DMS153 treated with DMSO at 0.1 percent for 48 hours (cell line): ENCODE measurements at regions not wholly inside any gene's neighbourhood (a gene's known extent, or its start where the extent isn't known, plus 50 kb on each side); places are given as distances from the start of the nearest gene placed in this dataset.
"Not testable (repeated sequence)": the region's sequence is repeated elsewhere in the genome, so short reads cannot be mapped to it uniquely, and the experiment has no call there.

Source experiments
- DNase-seq: peaks from one replicate; lab custom pipeline; 2025; ENCODE audit not compliant: unreplicated experiment; lab: John Stamatoyannopoulos, UW

- no peak for DNase-seq
These were observed 101.8 kb upstream of the BCHE start for GRCh38 chr3:165938986-165939540.

DNA sequence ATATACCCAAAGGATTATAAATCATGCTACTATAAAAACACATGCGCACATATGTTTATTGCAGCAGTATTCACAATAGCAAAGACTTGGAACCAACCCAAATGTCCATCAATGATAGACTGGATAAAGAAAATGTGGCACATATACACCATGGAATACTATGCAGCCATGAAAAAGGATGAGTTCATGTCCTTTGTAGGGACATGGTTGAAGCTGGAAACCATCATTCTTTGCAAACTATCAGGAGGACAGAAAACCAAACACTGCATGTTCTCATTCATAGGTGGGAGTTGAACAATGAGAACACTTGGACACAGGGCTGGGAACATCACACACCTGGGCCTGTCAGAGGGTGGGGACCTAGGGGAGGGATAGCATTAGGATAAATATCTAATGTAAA lies 98.9 kb upstream of the BCHE start:
- DNase-seq: not testable (repeated sequence)

GRCh38 chr3:165924301-165924791 lies 87.1 kb upstream of the BCHE start:
- not testable (repeated sequence) for DNase-seq

DNA sequence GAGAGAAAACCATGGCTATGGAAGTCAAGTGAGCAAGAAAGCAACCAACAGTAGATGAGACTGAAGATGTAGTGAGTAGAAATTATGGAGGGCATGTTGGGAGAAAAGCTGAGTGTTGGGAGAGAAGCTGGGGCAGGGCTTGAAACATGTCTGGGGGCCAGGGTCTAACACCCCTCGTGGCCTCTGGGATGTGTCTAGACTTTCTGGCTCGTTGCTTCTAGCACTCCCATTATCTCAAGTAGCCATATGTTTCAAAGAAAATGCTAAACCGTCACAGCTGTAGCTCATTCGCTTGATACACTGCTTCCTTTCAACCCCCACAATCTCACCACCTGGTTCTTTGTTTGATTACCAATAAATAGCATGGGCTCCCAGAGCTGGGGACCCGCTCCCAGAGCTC lies 83.8 kb upstream of the BCHE start:
- DNase-seq: no peak

DNA sequence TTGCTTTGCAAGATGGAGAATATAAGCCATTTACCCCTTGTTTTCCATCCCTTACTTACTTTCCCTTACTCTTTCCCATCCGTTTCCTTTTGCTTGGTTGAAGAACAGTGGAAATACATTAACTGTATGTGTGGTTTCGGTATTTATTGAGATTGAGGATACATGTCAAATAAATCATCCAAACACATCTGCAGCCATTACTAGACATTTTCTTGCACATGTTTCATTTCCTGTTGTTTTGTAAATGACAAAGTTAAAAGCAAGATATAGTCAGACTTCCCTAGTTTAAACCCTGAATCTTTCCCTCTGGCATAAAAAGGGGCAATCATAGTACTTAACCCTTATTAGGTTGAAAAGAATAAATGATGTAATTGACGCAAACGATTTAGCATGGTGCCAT lies 82.1 kb upstream of the BCHE start:
- no peak for DNase-seq

- no peak for DNase-seq
These were observed 81.4 kb upstream of the BCHE start for GRCh38 chr3:165918657-165918979.

DNA sequence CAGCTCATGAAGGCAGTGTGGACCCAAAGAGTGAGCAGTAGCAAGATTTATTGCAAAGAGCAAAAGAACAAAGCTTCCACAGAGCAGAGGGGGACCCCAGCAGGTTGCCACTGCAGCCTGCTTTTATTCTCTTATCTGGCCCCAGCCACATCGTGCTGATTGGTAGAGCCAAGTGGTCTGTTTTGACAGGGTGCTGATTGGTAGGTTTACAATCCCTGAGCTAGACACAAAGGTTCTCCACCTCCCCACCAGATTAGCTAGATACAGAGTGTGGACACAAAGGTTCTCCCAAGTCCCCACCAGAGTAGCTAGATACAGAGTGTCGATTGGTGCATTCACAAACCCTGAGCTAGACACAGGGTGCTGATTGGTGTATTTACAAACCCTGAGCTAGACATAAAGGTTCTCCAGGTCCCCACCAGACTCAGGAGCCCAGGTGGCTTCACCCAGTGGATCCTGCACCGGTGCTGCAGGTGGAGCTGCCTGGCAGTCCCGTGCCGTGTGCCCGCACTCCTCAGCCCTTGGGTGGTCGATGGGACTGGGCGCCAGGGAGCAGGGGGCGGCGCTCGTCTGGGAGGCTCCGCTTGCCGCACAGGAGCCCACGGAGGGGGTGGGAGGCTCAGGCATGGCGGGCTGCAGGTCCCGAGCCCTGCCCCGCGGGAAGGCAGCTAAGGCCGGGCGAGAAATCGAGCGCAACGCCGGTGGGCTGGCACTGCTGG lies 80.9 kb upstream of the BCHE start:
- not testable (repeated sequence) for DNase-seq

DNA sequence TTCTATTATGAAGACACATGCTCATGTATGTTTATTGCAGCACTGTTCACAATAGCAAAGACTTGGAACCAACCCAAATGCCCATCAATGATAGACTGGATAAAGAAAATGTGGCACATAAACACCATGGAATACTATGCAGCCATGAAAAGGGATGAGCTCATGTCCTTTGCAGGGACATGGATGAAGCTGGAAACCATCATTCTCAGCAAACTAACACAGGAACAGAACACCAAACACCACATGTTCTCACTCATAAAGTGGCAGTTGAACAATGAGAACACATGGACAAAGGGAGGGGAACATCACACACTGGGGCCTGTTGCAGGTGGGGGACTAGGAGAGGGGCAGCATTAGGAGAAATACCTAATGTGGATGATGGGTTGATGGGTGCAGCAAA lies 77.9 kb upstream of the BCHE start:
- DNase-seq: not testable (repeated sequence)

DNA sequence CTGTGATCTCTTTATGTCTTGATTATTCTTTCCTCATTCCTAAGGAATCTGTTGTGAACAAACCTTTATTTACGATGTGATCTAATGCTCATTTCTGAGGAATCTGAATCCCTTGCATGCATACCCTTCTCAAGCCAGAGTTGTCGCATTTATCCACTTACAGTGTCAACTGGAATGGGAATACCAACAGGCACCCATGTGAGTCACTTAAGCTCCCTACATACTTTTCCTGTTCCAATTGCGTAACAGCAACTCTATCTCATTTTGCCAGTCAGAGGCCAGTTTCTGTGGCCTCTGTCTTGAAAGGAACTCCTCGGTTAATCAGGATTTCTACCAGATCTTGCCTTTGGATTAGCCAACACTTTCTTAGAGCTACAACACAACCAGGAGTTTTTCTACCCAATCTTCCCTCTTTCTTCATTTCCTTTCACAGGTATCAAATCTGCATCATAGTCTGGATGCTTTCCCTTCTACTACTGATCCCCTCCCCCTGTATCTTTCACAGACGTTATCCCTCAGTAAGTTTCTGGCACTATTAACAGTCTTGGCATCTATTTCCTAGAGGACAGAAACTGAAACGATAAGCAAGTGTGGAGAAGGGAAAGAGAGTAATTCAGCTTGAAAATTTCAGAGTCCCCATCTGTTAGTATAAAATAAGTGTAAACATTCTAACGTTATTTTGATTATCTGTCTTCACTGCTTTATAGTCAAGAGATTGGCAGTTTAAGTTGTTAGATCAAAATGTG lies 66.8 kb upstream of the BCHE start:
- no peak for DNase-seq

DNA sequence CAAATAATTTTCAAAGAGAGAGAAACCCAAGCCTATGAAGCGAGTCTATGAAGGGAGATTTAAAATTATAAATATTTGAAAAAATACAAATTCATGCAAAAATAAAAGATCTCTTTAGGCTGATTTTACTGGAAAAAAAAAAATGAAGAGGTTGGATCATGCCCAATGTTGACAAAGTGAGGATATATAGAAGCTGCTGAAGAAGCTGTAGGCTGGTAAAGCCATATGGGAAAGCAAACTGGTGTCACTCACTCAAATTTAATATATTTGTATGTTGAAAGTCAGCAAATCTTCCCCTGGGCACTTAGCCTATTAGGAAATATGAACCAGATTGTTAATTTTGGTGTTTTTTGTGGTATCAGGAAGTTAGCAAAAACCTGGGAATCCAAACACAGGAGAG lies 61.8 kb upstream of the BCHE start:
- no peak for DNase-seq

GRCh38 chr3:165897137-165897536 lies 59.9 kb upstream of the BCHE start:
- no peak for DNase-seq

- no peak for DNase-seq
These were observed 58.7 kb upstream of the BCHE start for GRCh38 chr3:165895919-165896318.

GRCh38 chr3:165892565-165892964 lies 55.3 kb upstream of the BCHE start:
- DNase-seq: no peak
